ENCODE measurements at regions not wholly inside any gene's neighbourhood (a gene's known extent, or its start where the extent isn't known, plus 50 kb on each side); places are given as distances from the start of the nearest gene placed in this dataset.

DNA sequence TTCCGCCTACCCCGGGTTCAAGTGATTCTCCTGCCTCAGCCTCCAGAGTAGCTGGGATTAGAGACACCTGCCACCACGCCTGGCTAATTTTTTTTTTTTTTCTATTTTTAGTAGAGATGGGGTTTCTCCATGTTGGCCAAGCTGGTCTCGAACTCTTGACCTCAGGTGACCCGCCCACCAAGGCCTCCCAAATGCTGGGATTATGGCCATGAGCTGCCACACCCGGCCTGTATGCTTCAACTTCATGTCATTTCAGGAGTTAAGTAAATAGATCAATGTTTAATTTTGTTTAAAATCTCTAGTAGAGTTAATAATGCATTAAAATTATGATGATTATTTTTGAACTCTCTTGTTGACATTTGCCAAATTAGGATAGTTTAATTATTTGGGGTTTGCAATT, 121.1 kb upstream of the ALDH1A3 start (continued):
- TF ChIP-seq PHF8 (conservative IDR thresholded peaks at IDR 0.05; ENCODE audit: low read depth, low read length) (no peak), CHD2 (IDR thresholded peaks at IDR 0.05; ENCODE audit: low read length) (no peak), ASH2L (IDR thresholded peaks at IDR 0.05; ENCODE audit: low read length) (no peak), BRCA1 (IDR thresholded peaks at IDR 0.05; ENCODE audit: low read depth, low read length) (no peak), GTF2F1 (IDR thresholded peaks at IDR 0.05; ENCODE audit: borderline replicate concordance, low read depth, low read length) (no peak), SP1 (IDR thresholded peaks at IDR 0.05; ENCODE audit: low read depth, low read length) (no peak)

All from H1 (cell line).